Body of pancreas (tissue), 4 donors: ENCODE measurements at regions not wholly inside any gene's neighbourhood (a gene's known extent, or its start where the extent isn't known, plus 50 kb on each side); places are given as distances from the start of the nearest gene placed in this dataset.

Experiments used
- POLR2A ChIP-seq, 3 donors: fragments of 450-650 bp; IDR thresholded peaks; one replicate each; pipeline ENCODE4 v1.6.1; 2016; ENCODE audit warnings: antibody characterized with exemption in 3 of 3, mild to moderate bottlenecking in 2 of 3
- TF ChIP-seq, protein P1 (sequence below), 7 experiments: fragments of 450-650 bp in 4 of 7; fragments of 200-600 bp in 3 of 7; sonication (generic) in 3 of 7; IDR thresholded peaks; one replicate each; pipeline ENCODE4 v1.5.1; 2016 to 2019; ENCODE audit warnings: antibody characterized with exemption in 7 of 7

DNA sequence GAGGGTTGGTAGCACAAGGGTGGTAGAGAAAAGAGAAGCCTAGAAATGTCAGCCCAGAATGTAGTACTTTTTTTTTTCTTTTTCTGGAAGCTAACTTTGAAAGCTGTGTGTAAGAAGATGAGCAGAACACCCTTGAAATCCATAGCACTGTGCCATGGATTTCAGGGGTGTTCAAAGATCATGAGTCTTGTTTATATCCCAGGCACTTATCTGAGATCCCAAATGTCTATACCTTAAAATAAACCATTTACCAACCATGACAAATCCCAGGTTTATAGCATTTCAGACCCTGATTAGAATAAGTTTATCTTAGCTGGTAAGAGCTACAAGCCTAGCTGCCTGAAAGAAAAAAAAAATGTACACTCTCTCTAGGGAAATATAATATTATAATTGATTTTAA is 389.9 kb upstream of the ANXA10 start:
- TF ChIP-seq, protein P1, sequence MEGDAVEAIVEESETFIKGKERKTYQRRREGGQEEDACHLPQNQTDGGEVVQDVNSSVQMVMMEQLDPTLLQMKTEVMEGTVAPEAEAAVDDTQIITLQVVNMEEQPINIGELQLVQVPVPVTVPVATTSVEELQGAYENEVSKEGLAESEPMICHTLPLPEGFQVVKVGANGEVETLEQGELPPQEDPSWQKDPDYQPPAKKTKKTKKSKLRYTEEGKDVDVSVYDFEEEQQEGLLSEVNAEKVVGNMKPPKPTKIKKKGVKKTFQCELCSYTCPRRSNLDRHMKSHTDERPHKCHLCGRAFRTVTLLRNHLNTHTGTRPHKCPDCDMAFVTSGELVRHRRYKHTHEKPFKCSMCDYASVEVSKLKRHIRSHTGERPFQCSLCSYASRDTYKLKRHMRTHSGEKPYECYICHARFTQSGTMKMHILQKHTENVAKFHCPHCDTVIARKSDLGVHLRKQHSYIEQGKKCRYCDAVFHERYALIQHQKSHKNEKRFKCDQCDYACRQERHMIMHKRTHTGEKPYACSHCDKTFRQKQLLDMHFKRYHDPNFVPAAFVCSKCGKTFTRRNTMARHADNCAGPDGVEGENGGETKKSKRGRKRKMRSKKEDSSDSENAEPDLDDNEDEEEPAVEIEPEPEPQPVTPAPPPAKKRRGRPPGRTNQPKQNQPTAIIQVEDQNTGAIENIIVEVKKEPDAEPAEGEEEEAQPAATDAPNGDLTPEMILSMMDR (IDR thresholded peaks at IDR 0.05): no peak
- TF ChIP-seq POLR2A (IDR thresholded peaks at IDR 0.05): no peak
